H1 (cell line): ENCODE measurements at regions not wholly inside any gene's neighbourhood (a gene's known extent, or its start where the extent isn't known, plus 50 kb on each side); places are given as distances from the start of the nearest gene placed in this dataset.
"Not testable (repeated sequence)": the region's sequence is repeated elsewhere in the genome, so short reads cannot be mapped to it uniquely, and the experiment has no call there.

ENCODE experiments used
- CTCF ChIA-PET: fragments of 300-600 bp; sonication (Branson Sonifier 250); formaldehyde crosslinking; loops from one replicate; lab custom pipeline; 2021; ENCODE audit not compliant: partially characterized antibody; lab: Charles Lee
- POLR2A ChIA-PET: fragments of 300-600 bp; sonication (Branson Sonifier 250); formaldehyde crosslinking; loops from one replicate; lab custom pipeline; 2021; ENCODE audit warnings: inconsistent platforms; ENCODE audit not compliant: partially characterized antibody; lab: Charles Lee
- DNase-seq, 2 experiments: peaks; one replicate each; pipeline versions ENCODE4 v3.0.0 to v3.0.0-alpha.2; 2010 to 2022; ENCODE audit warnings: low spot score in 2 of 2, low read depth in 1 of 2, mixed read lengths in 1 of 2
- FAIRE-seq: peaks from 2 replicates; lab custom pipeline; 2011; peaks lifted over from hg19 to GRCh38; lab: Jason Lieb, UNC
- H2AFZ ChIP-seq: 2 replicates; pipeline ENCODE4 v1.8.1; 2012; ENCODE audit warnings: low read length, inconsistent platforms
- H2AK5ac ChIP-seq: 2 replicates; pipeline ENCODE4 v1.6.1; 2013; ENCODE audit warnings: low read depth, low read length
- H2BK120ac ChIP-seq: replicated peaks from 2 replicates; pipeline ENCODE3; 2013; ENCODE audit warnings: low read depth, low read length, inconsistent platforms
- H2BK12ac ChIP-seq: 2 replicates; pipeline ENCODE4 v1.6.1; 2013; ENCODE audit warnings: low read depth, low read length
- H2BK15ac ChIP-seq: 2 replicates; pipeline ENCODE4 v1.6.1; 2013; ENCODE audit warnings: low read length
- H2BK20ac ChIP-seq: 2 replicates; pipeline ENCODE4 v1.6.1; 2013; ENCODE audit warnings: low read length
- H2BK5ac ChIP-seq: 2 replicates; pipeline ENCODE4 v1.6.1; 2013; ENCODE audit warnings: low read depth, low read length
- H3K14ac ChIP-seq: 2 replicates; pipeline ENCODE4 v1.6.1; 2013; ENCODE audit warnings: inconsistent platforms; ENCODE audit not compliant: insufficient read length
- H3K18ac ChIP-seq: 2 replicates; pipeline ENCODE4 v1.6.1; 2013; ENCODE audit warnings: low read length; ENCODE audit errors: extremely low read depth
- H3K23ac ChIP-seq: 2 replicates; pipeline ENCODE4 v1.6.1; 2013; ENCODE audit warnings: inconsistent platforms; ENCODE audit not compliant: insufficient read length
- H3K23me2 ChIP-seq: 2 replicates; pipeline ENCODE4 v1.6.1; 2013; ENCODE audit warnings: low read depth, low read length
- H3K27ac ChIP-seq: 2 replicates; pipeline ENCODE4 v1.6.1; 2011; ENCODE audit warnings: low read depth, low read length, inconsistent platforms
- H3K27me3 ChIP-seq, 4 experiments: replicated peaks in 1 of 4; 1 replicate in 1 of 4; 2 replicates in 3 of 4; pipeline versions ENCODE4 v1.6.1 to v1.8.1; 2011 to 2013; ENCODE audit warnings: low read length in 3 of 4, mild to moderate bottlenecking in 3 of 4, inconsistent platforms in 2 of 4, mixed read lengths in 2 of 4, moderate library complexity in 1 of 4; ENCODE audit not compliant: control insufficient read depth in 3 of 4, insufficient read depth in 3 of 4; ENCODE audit errors: extremely low read depth in 1 of 4
- H3K36me3 ChIP-seq, 4 experiments: 2 replicates each; pipeline versions ENCODE4 v1.6.1 to v1.8.1; 2011 to 2013; ENCODE audit warnings: mild to moderate bottlenecking in 4 of 4, low read length in 3 of 4, moderate library complexity in 2 of 4, control low read depth in 1 of 4, inconsistent platforms in 1 of 4; ENCODE audit not compliant: insufficient read depth in 4 of 4, control insufficient read depth in 2 of 4
- H3K4ac ChIP-seq: replicated peaks from 2 replicates; pipeline ENCODE3; 2013; ENCODE audit warnings: low read length, low read depth, mixed read lengths, inconsistent platforms; ENCODE audit not compliant: insufficient read length
- H3K4me1 ChIP-seq, 4 experiments: replicated peaks in 1 of 4; 1 replicate in 1 of 4; 2 replicates in 3 of 4; pipeline versions ENCODE4 v1.6.1 to v1.8.1; 2011 to 2013; ENCODE audit warnings: low read length in 3 of 4, inconsistent platforms in 2 of 4, mixed read lengths in 1 of 4; ENCODE audit not compliant: insufficient read depth in 4 of 4, control insufficient read depth in 3 of 4
- H3K4me2 ChIP-seq, 2 experiments: 2 replicates each; pipeline versions ENCODE4 v1.6.1 to v1.8.1; 2011 to 2013; ENCODE audit warnings: low read depth in 2 of 2, low read length in 2 of 2, control low read depth in 1 of 2, inconsistent platforms in 1 of 2, mild to moderate bottlenecking in 1 of 2; ENCODE audit not compliant: insufficient read depth in 1 of 2
- H3K4me3 ChIP-seq, 4 experiments: fragments of 200-600, 300-600 bp in 1 of 4; sonication (generic), shearing (Covaris generic), sonication (Bioruptor Twin) in 1 of 4; 2 replicates each; pipeline versions ENCODE4 v1.5.1 to v1.8.1; 2011 to 2016; ENCODE audit warnings: low read length in 4 of 4, low read depth in 3 of 4, control low read depth in 2 of 4, inconsistent platforms in 2 of 4, mild to moderate bottlenecking in 2 of 4, mixed read lengths in 1 of 4, moderate library complexity in 1 of 4; ENCODE audit not compliant: insufficient read depth in 2 of 4; ENCODE audit errors: extremely low read depth in 1 of 4
- H3K56ac ChIP-seq: replicated peaks from 2 replicates; pipeline ENCODE3; 2013; ENCODE audit warnings: low read depth, mild to moderate bottlenecking, mixed read lengths, low read length, inconsistent platforms; ENCODE audit not compliant: insufficient read length
- H3K79me1 ChIP-seq: 2 replicates; pipeline ENCODE4 v1.6.1; 2013; ENCODE audit warnings: low read depth, low read length, control low read depth
- H3K79me2 ChIP-seq, 2 experiments: 2 replicates each; pipeline versions ENCODE4 v1.6.1 to v1.8.1; 2012 to 2013; ENCODE audit warnings: low read length in 2 of 2, mild to moderate bottlenecking in 2 of 2, inconsistent platforms in 1 of 2; ENCODE audit not compliant: insufficient read depth in 2 of 2, control insufficient read depth in 1 of 2
- H3K9ac ChIP-seq, 4 experiments: replicated peaks in 1 of 4; 1 replicate in 1 of 4; 2 replicates in 3 of 4; pipeline versions ENCODE4 v1.6.1 to v1.8.1; 2011 to 2013; ENCODE audit warnings: low read depth in 3 of 4, low read length in 3 of 4, control low read depth in 2 of 4, mild to moderate bottlenecking in 2 of 4, moderate library complexity in 2 of 4, inconsistent platforms in 1 of 4; ENCODE audit errors: extremely low read depth in 1 of 4
- H3K9me3 ChIP-seq, 2 experiments: 2 replicates each; pipeline versions ENCODE4 v1.6.1 to v1.8.1; 2012 to 2013; ENCODE audit warnings: mild to moderate bottlenecking in 2 of 2, moderate library complexity in 2 of 2, control low read depth in 1 of 2, inconsistent platforms in 1 of 2, low read depth in 1 of 2, low read length in 1 of 2, mixed read lengths in 1 of 2; ENCODE audit not compliant: insufficient read depth in 2 of 2
- H4K20me1 ChIP-seq, 2 experiments: replicated peaks in 1 of 2; 2 replicates each; pipeline versions ENCODE3 to v1.8.1; 2011 to 2013; ENCODE audit warnings: inconsistent platforms in 2 of 2, low read length in 2 of 2, mild to moderate bottlenecking in 1 of 2; ENCODE audit not compliant: insufficient read depth in 2 of 2, control insufficient read depth in 1 of 2
- H4K5ac ChIP-seq: 2 replicates; pipeline ENCODE4 v1.6.1; 2013; ENCODE audit warnings: low read length, low read depth, mixed read lengths, inconsistent platforms; ENCODE audit not compliant: insufficient read length
- H4K8ac ChIP-seq: 2 replicates; pipeline ENCODE4 v1.8.0; 2013; ENCODE audit warnings: mild to moderate bottlenecking, moderate library complexity, low read length, inconsistent platforms; ENCODE audit not compliant: insufficient read depth; ENCODE audit errors: extremely low read depth
- H4K91ac ChIP-seq: replicated peaks from 2 replicates; pipeline ENCODE3; 2013; ENCODE audit warnings: low read length, mixed read lengths, inconsistent platforms; ENCODE audit not compliant: insufficient read length
- WGBS, 2 experiments: shearing (Covaris generic) in 1 of 2; methylation state at CpG; one replicate each; pipeline versions ENCODE4 v1.1.6 to v1.1.7; 2013 to 2015; ENCODE audit warnings: low lambda C conversion rate in 2 of 2, mixed read lengths in 2 of 2, inconsistent platforms in 1 of 2, low coverage in 1 of 2, missing lambda C conversion rate in 1 of 2; ENCODE audit not compliant: insufficient replicate concordance in 2 of 2, insufficient coverage in 1 of 2, insufficient read length in 1 of 2; ENCODE audit errors: extremely low coverage in 1 of 2, missing lambda C conversion rate in 1 of 2; 5-methylcytosine and 5-hydroxymethylcytosine counted together

GRCh38 chr16:85244452-85244851 lies 132.2 kb upstream of the CIBAR2 start:
- H3K79me1 ChIP-seq, H4K5ac ChIP-seq, DNase-seq, H3K4ac ChIP-seq, POLR2A ChIA-PET, H3K27ac ChIP-seq, H3K9ac ChIP-seq, H4K91ac ChIP-seq, H2BK120ac ChIP-seq, H2BK15ac ChIP-seq, H3K79me2 ChIP-seq, H2AK5ac ChIP-seq, H4K20me1 ChIP-seq, H3K36me3 ChIP-seq, H3K4me3 ChIP-seq, H3K9me3 ChIP-seq, H3K18ac ChIP-seq, H2BK20ac ChIP-seq, H3K14ac ChIP-seq, H4K8ac ChIP-seq, H2AFZ ChIP-seq, H2BK5ac ChIP-seq, H3K23me2 ChIP-seq, H3K56ac ChIP-seq, H2BK12ac ChIP-seq, H3K27me3 ChIP-seq, H3K23ac ChIP-seq, H3K4me2 ChIP-seq, FAIRE-seq: not testable (repeated sequence)
- CTCF ChIA-PET, result interaction anchor here (0.6 to 33.8 kb wide), 28 partner anchors 7 to 431 kb away, joined by 3 to 371 read pairs (median 5); no protein-coding TSS in a partner anchor
- H3K4me1 ChIP-seq, result peaks cover 0 to 28% (median 11%) of the 10 kb centered on the region in 4 experiments; a peak in 5 of 7 replicates
- WGBS, 2 experiments, result 91% methylated on average over 8 of the region's 8 CpGs; no CpG with 5 or more reads in 1 of the 2 experiments
